T-helper 2 cell (primary cell): ENCODE measurements at regions not wholly inside any gene's neighbourhood (a gene's known extent, or its start where the extent isn't known, plus 50 kb on each side); places are given as distances from the start of the nearest gene placed in this dataset.

ENCODE experiments used
- DNase-seq, 5 experiments: peaks; one replicate each; pipeline versions ENCODE4 v3.0.0 to v3.0.0-alpha.2; 2012 to 2022

GRCh38 chr16:6252541-6252940 lies 1080.1 kb upstream of the RBFOX1 start:
- no peak for DNase-seq

GRCh38 chr16:6250511-6250910 lies 1082.1 kb upstream of the RBFOX1 start:
- no peak for DNase-seq

- DNase-seq = no peak
These were observed 1082.8 kb upstream of the RBFOX1 start for GRCh38 chr16:6249863-6250262.

- DNase-seq = no peak
These were observed 1084.4 kb upstream of the RBFOX1 start for GRCh38 chr16:6248199-6248598.

GRCh38 chr16:6247775-6248174 lies 1084.9 kb upstream of the RBFOX1 start:
- DNase-seq = no peak

- DNase-seq = no peak
These were observed 1085.5 kb upstream of the RBFOX1 start for GRCh38 chr16:6247150-6247549.

GRCh38 chr16:6246266-6246665 lies 1086.4 kb upstream of the RBFOX1 start:
- DNase-seq = no peak

GRCh38 chr16:6232056-6232455 lies 1100.6 kb upstream of the RBFOX1 start:
- no peak for DNase-seq

GRCh38 chr16:6231398-6231797 lies 1101.2 kb upstream of the RBFOX1 start:
- no peak for DNase-seq

- DNase-seq = no peak
These were observed 1103.5 kb upstream of the RBFOX1 start for GRCh38 chr16:6229186-6229585.

- DNase-seq = no peak
These were observed 1113.8 kb upstream of the RBFOX1 start for GRCh38 chr16:6218855-6219254.

- no peak for DNase-seq
These were observed 1115.8 kb upstream of the RBFOX1 start for GRCh38 chr16:6216836-6217235.

GRCh38 chr16:6211644-6212043 lies 1114.0 kb upstream of the EEF2KMT start:
- no peak for DNase-seq

GRCh38 chr16:6209355-6209930 lies 1111.8 kb upstream of the EEF2KMT start:
- DNase-seq = no peak

GRCh38 chr16:6207580-6207979 lies 1110.0 kb upstream of the EEF2KMT start:
- no peak for DNase-seq

- no peak for DNase-seq
These were observed 1109.5 kb upstream of the EEF2KMT start for GRCh38 chr16:6207124-6207523.

GRCh38 chr16:6206080-6206479 lies 1108.5 kb upstream of the EEF2KMT start:
- DNase-seq = no peak

GRCh38 chr16:6204945-6205344 lies 1107.3 kb upstream of the EEF2KMT start:
- no peak for DNase-seq

GRCh38 chr16:6200861-6201260 lies 1103.3 kb upstream of the EEF2KMT start:
- no peak for DNase-seq

GRCh38 chr16:6200271-6200670 lies 1102.7 kb upstream of the EEF2KMT start:
- no peak for DNase-seq

- DNase-seq = no peak
These were observed 1098.4 kb upstream of the EEF2KMT start for GRCh38 chr16:6195966-6196365.

GRCh38 chr16:6193718-6194117 lies 1096.1 kb upstream of the EEF2KMT start:
- peak in 1 of 5 experiments; percentile 4 for DNase-seq

- DNase-seq = no peak
These were observed 1095.4 kb upstream of the EEF2KMT start for GRCh38 chr16:6192984-6193383.

- no peak for DNase-seq
These were observed 1094.9 kb upstream of the EEF2KMT start for GRCh38 chr16:6192532-6192931.

- no peak for DNase-seq
These were observed 1093.2 kb upstream of the EEF2KMT start for GRCh38 chr16:6190776-6191175.

GRCh38 chr16:6189216-6189615 lies 1091.6 kb upstream of the EEF2KMT start:
- no peak for DNase-seq
